Keratinocyte (primary cell): ENCODE measurements at regions not wholly inside any gene's neighbourhood (a gene's known extent, or its start where the extent isn't known, plus 50 kb on each side); places are given as distances from the start of the nearest gene placed in this dataset.

Source experiments
- DNase-seq: peaks from one replicate; pipeline ENCODE4 v3.0.0-alpha.2; 2011; ENCODE audit warnings: low read depth, missing footprints, low spot score
- FAIRE-seq: peaks from 2 replicates; lab custom pipeline; 2011; peaks lifted over from hg19 to GRCh38; lab: Jason Lieb, UNC
- H2AFZ ChIP-seq: 2 replicates; pipeline ENCODE4 v1.6.0; 2012; ENCODE audit warnings: low read length, control low read depth, inconsistent platforms; ENCODE audit not compliant: control insufficient read depth
- H3K27ac ChIP-seq: 2 replicates; pipeline ENCODE4 v1.5.1; 2011; ENCODE audit warnings: low read length; ENCODE audit not compliant: control insufficient read depth, insufficient read depth
- H3K27me3 ChIP-seq: 3 replicates; pipeline ENCODE4 v1.6.0; 2011; ENCODE audit warnings: low read length; ENCODE audit not compliant: control insufficient read depth, insufficient read depth; ENCODE audit errors: extremely low read depth
- H3K36me3 ChIP-seq, 2 experiments: 2 replicates in 1 of 2; 3 replicates in 1 of 2; pipeline ENCODE4 v1.5.1; 2011; ENCODE audit warnings: low read length in 2 of 2, mild to moderate bottlenecking in 1 of 2; ENCODE audit not compliant: control insufficient read depth in 2 of 2, insufficient read depth in 2 of 2; ENCODE audit errors: extremely low read depth in 1 of 2
- H3K4me1 ChIP-seq: 3 replicates; pipeline ENCODE4 v1.5.1; 2011; ENCODE audit warnings: low read length; ENCODE audit not compliant: control insufficient read depth, insufficient read depth; ENCODE audit errors: extremely low read depth
- H3K4me2 ChIP-seq: 3 replicates; pipeline ENCODE4 v1.6.0; 2011; ENCODE audit warnings: low read depth, low read length; ENCODE audit not compliant: control insufficient read depth, insufficient read depth; ENCODE audit errors: extremely low read depth
- H3K4me3 ChIP-seq, 3 experiments: fragments of 200-600 bp in 1 of 3; sonication (generic) in 1 of 3; 2 replicates in 2 of 3; 3 replicates in 1 of 3; pipeline ENCODE4 v1.5.1; 2011 to 2016; ENCODE audit warnings: low read length in 3 of 3, mild to moderate bottlenecking in 3 of 3, control low read depth in 2 of 3, inconsistent platforms in 1 of 3, low read depth in 1 of 3, mixed read lengths in 1 of 3, mixed run types in 1 of 3, moderate library complexity in 1 of 3; ENCODE audit not compliant: control insufficient read depth in 2 of 3, insufficient read depth in 2 of 3; ENCODE audit errors: extremely low read depth in 1 of 3
- H3K79me2 ChIP-seq: 2 replicates; pipeline ENCODE4 v1.6.0; 2012; ENCODE audit warnings: low read length; ENCODE audit not compliant: control insufficient read depth, insufficient read depth
- H3K9ac ChIP-seq: 3 replicates; pipeline ENCODE4 v1.6.0; 2011; ENCODE audit warnings: low read length; ENCODE audit not compliant: control insufficient read depth, insufficient read depth; ENCODE audit errors: extremely low read depth
- H3K9me1 ChIP-seq: 3 replicates; pipeline ENCODE4 v1.6.0; 2011; ENCODE audit warnings: low read length; ENCODE audit not compliant: control insufficient read depth, insufficient read depth; ENCODE audit errors: extremely low read depth
- H3K9me3 ChIP-seq: 2 replicates; pipeline ENCODE4 v1.5.1; 2012; ENCODE audit warnings: low read depth, low read length; ENCODE audit not compliant: control insufficient read depth
- H4K20me1 ChIP-seq: 3 replicates; pipeline ENCODE4 v1.6.0; 2011; ENCODE audit warnings: low read length; ENCODE audit not compliant: control insufficient read depth, insufficient read depth; ENCODE audit errors: extremely low read depth
- CTCF ChIP-seq, 3 experiments: IDR thresholded peaks in 1 of 3; conservative IDR thresholded peaks in 1 of 3; optimal IDR thresholded peaks in 1 of 3; 2 replicates in 2 of 3; 3 replicates in 1 of 3; pipeline versions ENCODE3 to v1.5.1; 2011; ENCODE audit warnings: low read length in 3 of 3, mild to moderate bottlenecking in 3 of 3, moderate library complexity in 2 of 3, control low read depth in 1 of 3, inconsistent platforms in 1 of 3; ENCODE audit not compliant: insufficient read depth in 2 of 3; ENCODE audit errors: extremely low read depth in 1 of 3
- EZH2 ChIP-seq: IDR thresholded peaks from one replicate; pipeline ENCODE4 v1.6.1; 2012; ENCODE audit warnings: inconsistent platforms, mild to moderate bottlenecking, low read length, moderate library complexity
- dilution Hi-C: fragments of 300-500 bp; cut with MboI; formaldehyde crosslinking; loops from one replicate; pipeline ENCODE4 v1.7.0; 2020; ENCODE audit warnings: low sequenced_read_pairs; ENCODE audit not compliant: extremely low pct_ligation_motif_present

GRCh38 chr3:117253636-117254035 is 544.1 kb downstream of the TUSC7 start:
- H3K9me3 ChIP-seq: no peaks in the 10 kb centered on the region
- dilution Hi-C loops: no loop called here

GRCh38 chr3:117254985-117255384 is 545.4 kb downstream of the TUSC7 start:
- no peak for TF ChIP-seq EZH2
- no peak for TF ChIP-seq CTCF (optimal IDR thresholded peaks at IDR 0.05 in 1 of 3, IDR thresholded peaks at IDR 0.05 in 1 of 3, conservative IDR thresholded peaks at IDR 0.05 in 1 of 3; ENCODE audit: extremely low read depth in 1 of 3, insufficient read depth in 2 of 3, low read length in 3 of 3)
- Histone ChIP-seq H4K20me1 (no peaks in the 10 kb centered on the region), H3K79me2 (no peaks in the 10 kb centered on the region), H3K9me3 (no peaks in the 10 kb centered on the region), H2AFZ (no peak overlapping the region), H3K4me2 (no peak overlapping the region), H3K4me3 (no peak overlapping the region), H3K27ac (no peak overlapping the region), H3K9me1 (no peaks in the 10 kb centered on the region), H3K4me1 (no peaks in the 10 kb centered on the region), H3K27me3 (no peaks in the 10 kb centered on the region), H3K36me3 (no peaks in the 10 kb centered on the region), H3K9ac (no peak overlapping the region)
- dilution Hi-C loops: no loop called here
- no peak for DNase-seq
- no peak for FAIRE-seq

More at GRCh38 chr3:117253636-117254035, 544.1 kb downstream of the TUSC7 start:
- Histone ChIP-seq H4K20me1 (no peaks in the 10 kb centered on the region), H2AFZ (no peak overlapping the region), H3K79me2 (no peaks in the 10 kb centered on the region), H3K27ac (no peak overlapping the region), H3K9ac (no peak overlapping the region), H3K4me2 (no peak overlapping the region), H3K4me1 (no peaks in the 10 kb centered on the region), H3K27me3 (no peaks in the 10 kb centered on the region), H3K9me1 (no peaks in the 10 kb centered on the region), H3K4me3 (no peak overlapping the region), H3K36me3 (no peaks in the 10 kb centered on the region)
- FAIRE-seq (no peak), DNase-seq (no peak)
- no peak for TF ChIP-seq CTCF (optimal IDR thresholded peaks at IDR 0.05 in 1 of 3, IDR thresholded peaks at IDR 0.05 in 1 of 3, conservative IDR thresholded peaks at IDR 0.05 in 1 of 3; ENCODE audit: extremely low read depth in 1 of 3, insufficient read depth in 2 of 3, low read length in 3 of 3)
- TF ChIP-seq EZH2: no peak
